ENCODE measurements at regions not wholly inside any gene's neighbourhood (a gene's known extent, or its start where the extent isn't known, plus 50 kb on each side); places are given as distances from the start of the nearest gene placed in this dataset.

- DNase-seq (ENCODE audit: low spot score), result no peak
Measured at GRCh38 chr21:21730512-21730911, 732.3 kb downstream of the NCAM2 start.

GRCh38 chr21:21731626-21732025, 733.4 kb downstream of the NCAM2 start:
- no peak for DNase-seq (ENCODE audit: low spot score)

GRCh38 chr21:21734088-21734487, 735.9 kb downstream of the NCAM2 start:
- no peak for DNase-seq (ENCODE audit: low spot score)

- DNase-seq (ENCODE audit: low spot score), result no peak
Measured at GRCh38 chr21:21737186-21737585, 739.0 kb downstream of the NCAM2 start.

GRCh38 chr21:21740207-21740606, 742.0 kb downstream of the NCAM2 start:
- DNase-seq (ENCODE audit: low spot score), result no peak

GRCh38 chr21:21750124-21750825, 752.1 kb downstream of the NCAM2 start:
- no peak for DNase-seq (ENCODE audit: low spot score)

- no peak for DNase-seq (ENCODE audit: low spot score)
Measured at GRCh38 chr21:21751286-21751685, 753.1 kb downstream of the NCAM2 start.

- no peak for DNase-seq (ENCODE audit: low spot score)
Measured at GRCh38 chr21:21762855-21763254, 764.6 kb downstream of the NCAM2 start.

GRCh38 chr21:21764281-21764680, 766.1 kb downstream of the NCAM2 start:
- no peak for DNase-seq (ENCODE audit: low spot score)

GRCh38 chr21:21767276-21767675, 769.1 kb downstream of the NCAM2 start:
- DNase-seq (ENCODE audit: low spot score), result no peak

GRCh38 chr21:21788591-21788990, 790.4 kb downstream of the NCAM2 start:
- DNase-seq (ENCODE audit: low spot score), result no peak

- DNase-seq (ENCODE audit: low spot score), result no peak
Measured at GRCh38 chr21:21801921-21802320, 803.7 kb downstream of the NCAM2 start.

GRCh38 chr21:21806711-21807597, 808.7 kb downstream of the NCAM2 start:
- DNase-seq (ENCODE audit: low spot score), result no peak

GRCh38 chr21:21807598-21807903, 809.3 kb downstream of the NCAM2 start:
- DNase-seq (ENCODE audit: low spot score), result no peak

- DNase-seq (ENCODE audit: low spot score), result no peak
Measured at GRCh38 chr21:21813289-21813688, 815.1 kb downstream of the NCAM2 start.

- DNase-seq (ENCODE audit: low spot score), result no peak
Measured at GRCh38 chr21:21813934-21814333, 815.7 kb downstream of the NCAM2 start.

GRCh38 chr21:21816778-21817177, 818.6 kb downstream of the NCAM2 start:
- DNase-seq (ENCODE audit: low spot score), result no peak

GRCh38 chr21:21818898-21819297, 820.7 kb downstream of the NCAM2 start:
- DNase-seq (ENCODE audit: low spot score), result no peak

GRCh38 chr21:21828130-21828529, 829.9 kb downstream of the NCAM2 start:
- DNase-seq (ENCODE audit: low spot score), result no peak

GRCh38 chr21:21831036-21831435, 832.8 kb downstream of the NCAM2 start:
- no peak for DNase-seq (ENCODE audit: low spot score)

- no peak for DNase-seq (ENCODE audit: low spot score)
Measured at GRCh38 chr21:21845901-21846300, 847.7 kb downstream of the NCAM2 start.

- DNase-seq (ENCODE audit: low spot score), result no peak
Measured at GRCh38 chr21:21851205-21851604, 853.0 kb downstream of the NCAM2 start.

GRCh38 chr21:21851657-21852056, 853.4 kb downstream of the NCAM2 start:
- DNase-seq (ENCODE audit: low spot score), result no peak

All from hematopoietic multipotent progenitor cell treated with erythropoietin and hydrocortisone succinate and interleukin-3 and kit ligand, for 15 days (in vitro differentiated cells).